ENCODE measurements at regions not wholly inside any gene's neighbourhood (a gene's known extent, or its start where the extent isn't known, plus 50 kb on each side); places are given as distances from the start of the nearest gene placed in this dataset.

GRCh38 chr9:21669701-21670100, 132.7 kb upstream of the MTAP start:
- no peak overlapping the region for H3K4me3 ChIP-seq
- no peak for DNase-seq (ENCODE audit: low spot score)
- no peaks in the 10 kb centered on the region for H3K36me3 ChIP-seq
- TF ChIP-seq CTCF (IDR thresholded peaks at IDR 0.05) = no peak
- H3K27me3 ChIP-seq (replicated peaks; ENCODE audit: insufficient read depth) = no peaks in the 10 kb centered on the region
- ATAC-seq (ENCODE audit: insufficient number of reproducible peaks, low FRiP score, low read depth) = no peak
- no peak overlapping the region for H3K27ac ChIP-seq
- H3K4me1 ChIP-seq (ENCODE audit: control insufficient read depth in 1 of 2, low read depth in 2 of 2) = peaks cover 0 to 3% of the 10 kb centered on the region in 2 donors
- H3K9me3 ChIP-seq = no peaks in the 10 kb centered on the region

- ATAC-seq (ENCODE audit: insufficient number of reproducible peaks, low FRiP score, low read depth) (no peak), DNase-seq (ENCODE audit: low spot score) (no peak)
- H3K36me3 ChIP-seq = no peaks in the 10 kb centered on the region
- no peaks in the 10 kb centered on the region for H3K9me3 ChIP-seq
- no peak overlapping the region for H3K4me3 ChIP-seq
- peaks cover 0 to 3% of the 10 kb centered on the region in 2 donors for H3K4me1 ChIP-seq (ENCODE audit: control insufficient read depth in 1 of 2, low read depth in 2 of 2)
- no peaks in the 10 kb centered on the region for H3K27me3 ChIP-seq (replicated peaks; ENCODE audit: insufficient read depth)
- no peak overlapping the region for H3K27ac ChIP-seq
- TF ChIP-seq CTCF (IDR thresholded peaks at IDR 0.05) = no peak
Measured at GRCh38 chr9:21670374-21670773, 132.1 kb upstream of the MTAP start.

DNA sequence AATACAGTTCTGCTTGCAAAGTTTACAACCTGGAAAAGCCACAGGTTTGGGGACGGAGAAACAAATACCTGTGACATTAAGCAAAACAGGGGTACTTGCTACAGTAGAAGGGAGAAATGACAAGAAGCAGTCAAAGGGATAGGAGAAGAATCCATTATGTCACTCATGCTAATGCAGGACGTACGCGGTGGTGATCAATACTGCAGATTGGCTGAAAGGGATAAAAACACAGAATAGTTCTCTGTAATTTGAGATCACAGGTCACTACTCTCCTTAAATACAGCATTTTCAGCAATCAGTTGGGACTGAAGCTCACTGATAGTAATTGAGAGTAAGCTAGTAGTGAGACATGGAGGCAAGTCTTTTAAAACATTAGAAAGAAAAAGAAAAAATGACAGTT, 130.3 kb upstream of the MTAP start:
- no peaks in the 10 kb centered on the region for H3K27me3 ChIP-seq (replicated peaks; ENCODE audit: insufficient read depth)
- no peaks in the 10 kb centered on the region for H3K36me3 ChIP-seq
- H3K9me3 ChIP-seq = no peaks in the 10 kb centered on the region
- ATAC-seq (ENCODE audit: insufficient number of reproducible peaks, low FRiP score, low read depth) (no peak), DNase-seq (ENCODE audit: low spot score) (no peak)
- TF ChIP-seq CTCF (IDR thresholded peaks at IDR 0.05) = no peak
- H3K27ac ChIP-seq = no peak overlapping the region
- peaks cover 0 to 3% of the 10 kb centered on the region in 2 donors for H3K4me1 ChIP-seq (ENCODE audit: control insufficient read depth in 1 of 2, low read depth in 2 of 2)
- H3K4me3 ChIP-seq = no peak overlapping the region

DNA sequence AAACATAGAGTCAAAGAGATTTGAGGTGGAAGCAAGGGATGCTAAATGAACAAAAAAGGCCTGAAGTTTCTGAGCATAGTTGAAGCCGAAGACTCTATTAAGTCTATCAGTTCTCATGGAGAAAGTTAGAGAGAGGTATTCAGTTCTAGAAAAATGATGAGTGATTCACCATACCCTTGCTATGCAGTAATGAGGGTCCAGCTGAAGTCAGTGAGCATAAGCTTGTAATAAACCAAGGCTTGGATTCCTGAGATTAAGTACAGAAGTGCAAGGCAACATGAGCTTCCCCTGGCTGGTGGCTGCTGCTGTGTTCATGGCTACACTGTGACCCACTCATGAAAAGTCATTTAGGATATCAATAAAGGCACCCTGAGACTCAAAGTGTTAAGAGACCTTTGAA, 129.7 kb upstream of the MTAP start:
- TF ChIP-seq CTCF (IDR thresholded peaks at IDR 0.05) = no peak
- DNase-seq (ENCODE audit: low spot score) (no peak), ATAC-seq (ENCODE audit: insufficient number of reproducible peaks, low FRiP score, low read depth) (no peak)
- Histone ChIP-seq H3K4me3 (no peak overlapping the region), H3K4me1 (ENCODE audit: control insufficient read depth in 1 of 2, low read depth in 2 of 2) (peaks cover 0 to 3% of the 10 kb centered on the region in 2 donors), H3K36me3 (no peaks in the 10 kb centered on the region), H3K9me3 (no peaks in the 10 kb centered on the region), H3K27ac (no peak overlapping the region), H3K27me3 (replicated peaks; ENCODE audit: insufficient read depth) (no peaks in the 10 kb centered on the region)

DNA sequence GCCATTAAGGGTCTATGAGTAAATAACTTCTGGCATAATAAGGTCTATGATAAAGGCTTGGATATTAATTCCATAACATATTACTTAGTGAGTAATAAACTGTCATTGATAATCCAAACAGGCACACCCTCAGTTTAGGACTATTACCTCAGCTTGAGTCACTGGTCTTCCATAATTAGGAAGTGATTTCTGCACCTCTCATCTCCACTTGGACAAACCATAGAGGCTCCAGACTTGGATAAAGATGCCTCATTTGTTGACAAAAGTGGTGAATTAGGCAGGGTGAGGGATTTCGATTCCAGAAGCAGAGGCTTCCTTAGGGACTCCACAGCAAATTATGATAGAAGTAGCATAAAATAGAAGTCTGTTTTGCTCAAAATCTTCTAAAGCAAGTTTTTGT, 127.5 kb upstream of the MTAP start:
- Histone ChIP-seq H3K27ac (no peak overlapping the region), H3K27me3 (replicated peaks; ENCODE audit: insufficient read depth) (no peaks in the 10 kb centered on the region), H3K4me1 (ENCODE audit: control insufficient read depth in 1 of 2, low read depth in 2 of 2) (no peaks in the 10 kb centered on the region), H3K36me3 (no peaks in the 10 kb centered on the region), H3K9me3 (no peaks in the 10 kb centered on the region), H3K4me3 (no peak overlapping the region)
- ATAC-seq (ENCODE audit: insufficient number of reproducible peaks, low FRiP score, low read depth) (no peak), DNase-seq (ENCODE audit: low spot score) (no peak)
- TF ChIP-seq CTCF (IDR thresholded peaks at IDR 0.05) = no peak
